CMK (cell line): ENCODE measurements at regions not wholly inside any gene's neighbourhood (a gene's known extent, or its start where the extent isn't known, plus 50 kb on each side); places are given as distances from the start of the nearest gene placed in this dataset.
"Not testable (repeated sequence)": the region's sequence is repeated elsewhere in the genome, so short reads cannot be mapped to it uniquely, and the experiment has no call there.

Experiments used
- DNase-seq: peaks from one replicate; pipeline ENCODE4 v3.0.0-alpha.2; 2010; ENCODE audit warnings: low read depth

- DNase-seq: no peak
These were observed 160.1 kb upstream of the DAP start for GRCh38 chr5:10921160-10921559.

- DNase-seq: no peak
These were observed 159.4 kb upstream of the DAP start for GRCh38 chr5:10920400-10920799.

DNA sequence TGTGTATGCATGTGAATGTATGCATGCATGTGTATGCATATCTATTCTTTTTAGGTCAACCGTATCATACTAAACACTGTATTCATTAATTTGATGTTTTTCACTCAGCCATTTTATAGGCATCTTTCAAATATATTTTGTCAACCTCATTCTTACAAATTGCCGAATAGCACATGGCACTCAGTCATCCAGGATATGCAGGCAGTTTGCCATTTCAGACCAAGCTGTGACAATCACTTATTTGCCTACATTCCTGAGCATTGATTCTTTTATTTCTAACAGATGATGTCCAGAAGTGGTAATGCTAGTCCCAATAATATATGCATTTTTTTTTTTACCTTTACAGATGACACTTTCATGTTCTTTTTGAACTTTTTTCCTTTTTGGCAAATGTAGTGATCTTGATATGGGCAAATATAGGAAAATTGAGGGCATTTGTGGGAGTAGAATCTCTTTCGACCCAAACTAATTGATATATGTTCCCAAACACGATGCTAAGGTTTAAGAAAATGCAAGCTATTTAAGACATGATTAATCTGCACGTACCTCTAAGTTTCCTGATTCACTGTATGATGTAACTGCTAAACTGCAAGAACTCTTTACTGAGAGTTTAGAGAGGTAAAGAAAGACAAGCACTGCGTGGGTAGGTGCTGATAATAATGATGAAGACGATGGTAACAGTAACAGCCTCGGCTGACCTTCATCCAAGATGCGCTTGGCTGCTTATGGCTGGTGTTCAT, 153.9 kb upstream of the DAP start:
- no peak for DNase-seq

DNA sequence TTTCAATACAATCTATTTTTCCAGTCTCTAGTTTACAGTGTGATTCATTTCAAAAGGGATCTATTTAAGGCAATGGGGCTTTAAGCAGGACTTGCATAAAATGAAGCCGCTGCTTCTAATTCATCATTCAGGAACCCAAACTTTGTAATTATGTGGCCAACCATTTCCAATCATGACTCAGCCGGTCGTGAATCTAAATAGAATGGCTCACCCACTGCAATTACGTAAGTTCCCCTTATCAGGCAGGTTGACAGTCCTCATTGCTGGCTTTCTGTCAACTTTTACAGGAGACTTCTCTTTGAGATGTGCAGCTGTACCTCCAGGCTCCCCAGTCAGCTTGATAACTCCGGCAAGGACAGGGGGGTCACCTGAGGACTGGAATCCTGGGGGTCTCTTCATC, 152.8 kb upstream of the DAP start:
- DNase-seq: no peak

- DNase-seq: no peak
These were observed 152.3 kb upstream of the DAP start for GRCh38 chr5:10913181-10913810.

DNA sequence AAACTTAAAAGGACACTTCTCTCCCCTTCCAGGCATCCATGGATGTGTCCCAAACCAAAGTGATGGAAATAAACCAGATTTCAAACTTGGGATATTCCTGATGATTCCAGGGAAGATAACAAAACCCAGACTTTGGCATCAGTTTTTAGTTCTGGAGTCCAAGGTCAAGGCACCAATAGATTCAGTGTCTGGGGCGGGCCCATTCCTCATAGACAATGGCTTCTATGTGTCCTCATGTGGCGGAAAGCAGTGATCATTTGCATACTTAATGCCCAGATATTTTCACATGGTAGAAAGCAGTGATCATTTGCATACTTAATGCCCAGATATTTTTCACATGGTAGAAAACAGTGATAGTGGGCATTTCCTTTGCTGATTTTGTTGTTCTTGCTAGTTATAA, 151.4 kb upstream of the DAP start:
- no peak for DNase-seq

- no peak for DNase-seq
These were observed 149.2 kb upstream of the DAP start for GRCh38 chr5:10910261-10910660.

- DNase-seq: no peak
These were observed 143.9 kb upstream of the DAP start for GRCh38 chr5:10904862-10905432.

DNA sequence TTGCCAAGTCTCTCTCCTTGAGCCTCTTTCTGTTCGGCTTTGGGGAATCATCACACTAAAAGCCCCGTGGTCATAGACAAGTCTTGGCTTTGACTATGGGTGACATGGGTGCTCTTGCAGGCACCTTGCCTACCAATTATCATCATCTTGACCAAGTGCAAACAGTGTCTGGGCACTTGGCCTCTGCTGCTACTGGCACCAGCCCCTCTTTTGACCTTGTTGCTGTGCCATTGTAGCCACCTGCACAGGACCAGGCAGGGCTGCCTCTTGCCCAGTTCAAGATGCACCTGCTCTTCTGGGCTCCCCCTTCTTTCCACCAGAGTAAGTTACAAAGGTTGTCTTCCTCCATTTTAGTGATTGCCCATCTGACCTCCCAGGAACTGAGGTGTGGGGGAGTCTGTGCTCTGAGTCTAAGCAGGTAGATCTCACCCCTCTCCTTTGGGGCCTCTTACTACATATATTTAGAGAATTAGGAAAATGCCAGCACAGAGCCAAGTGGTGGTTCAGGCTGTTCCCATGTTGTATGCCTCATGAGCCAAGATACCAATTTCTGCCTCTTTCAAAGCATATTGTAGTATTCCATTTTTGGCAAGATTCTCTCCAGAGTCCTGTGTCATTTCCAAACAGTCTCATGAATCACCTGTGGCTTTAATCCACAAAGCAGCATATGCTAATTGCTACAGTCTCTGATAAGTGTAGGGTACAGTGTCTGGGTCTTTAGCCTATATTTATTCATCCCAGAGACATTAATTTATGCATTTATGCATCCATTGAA, 142.9 kb upstream of the DAP start:
- no peak for DNase-seq

- no peak for DNase-seq
These were observed 141.1 kb upstream of the DAP start for GRCh38 chr5:10902145-10902544.

DNA sequence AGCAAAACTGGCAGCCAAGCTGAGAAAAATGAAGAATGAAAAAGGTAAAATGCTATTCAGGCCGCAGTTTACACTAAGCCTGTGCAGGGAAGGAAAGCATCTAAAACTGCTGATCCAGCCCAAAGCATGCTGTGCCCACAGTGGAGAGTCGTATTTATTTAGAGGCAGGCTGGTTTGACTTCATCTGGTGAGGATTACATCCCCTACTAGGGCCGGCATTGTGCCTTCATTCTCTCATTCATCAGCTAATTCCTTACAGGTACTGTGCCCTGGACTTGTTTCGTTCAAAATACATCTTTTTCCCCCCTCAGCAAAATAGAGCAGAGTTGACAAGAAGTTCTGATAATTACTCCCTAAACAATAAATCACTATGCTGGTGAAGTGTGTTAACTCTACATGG, 137.5 kb upstream of the DAP start:
- no peak for DNase-seq

- no peak for DNase-seq
These were observed 135.0 kb upstream of the DAP start for GRCh38 chr5:10896016-10896415.

DNA sequence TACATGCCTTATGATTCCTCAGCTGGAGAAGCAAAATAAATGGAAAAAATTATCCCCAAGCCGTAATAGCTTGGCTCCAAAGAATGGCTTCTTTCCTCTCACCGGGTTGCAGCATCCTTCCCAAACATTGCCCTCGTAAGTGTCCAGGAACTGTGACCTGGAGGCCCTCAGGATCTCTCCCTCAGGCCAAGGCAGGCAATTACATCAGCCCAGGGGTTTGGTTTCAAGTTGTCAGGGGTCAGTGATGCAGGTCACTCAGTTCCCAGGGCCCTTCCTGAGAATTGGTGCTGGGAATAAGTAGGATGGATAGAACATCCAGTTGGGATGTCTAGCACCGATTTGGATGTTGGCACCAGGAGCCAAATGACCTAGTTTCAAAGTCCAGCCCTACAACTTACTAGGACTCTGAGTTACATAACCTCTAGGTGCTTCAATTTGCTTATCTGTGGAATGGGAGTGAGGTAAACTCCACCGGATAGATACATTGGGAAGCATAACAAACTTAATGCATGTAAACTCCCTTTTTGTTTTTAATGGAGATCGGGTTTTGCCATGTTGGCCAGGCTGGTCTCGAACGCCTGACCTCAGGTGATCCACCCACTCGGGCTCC, 133.5 kb upstream of the DAP start:
- no peak for DNase-seq

GRCh38 chr5:10892911-10893215, 131.8 kb upstream of the DAP start:
- no peak for DNase-seq

DNA sequence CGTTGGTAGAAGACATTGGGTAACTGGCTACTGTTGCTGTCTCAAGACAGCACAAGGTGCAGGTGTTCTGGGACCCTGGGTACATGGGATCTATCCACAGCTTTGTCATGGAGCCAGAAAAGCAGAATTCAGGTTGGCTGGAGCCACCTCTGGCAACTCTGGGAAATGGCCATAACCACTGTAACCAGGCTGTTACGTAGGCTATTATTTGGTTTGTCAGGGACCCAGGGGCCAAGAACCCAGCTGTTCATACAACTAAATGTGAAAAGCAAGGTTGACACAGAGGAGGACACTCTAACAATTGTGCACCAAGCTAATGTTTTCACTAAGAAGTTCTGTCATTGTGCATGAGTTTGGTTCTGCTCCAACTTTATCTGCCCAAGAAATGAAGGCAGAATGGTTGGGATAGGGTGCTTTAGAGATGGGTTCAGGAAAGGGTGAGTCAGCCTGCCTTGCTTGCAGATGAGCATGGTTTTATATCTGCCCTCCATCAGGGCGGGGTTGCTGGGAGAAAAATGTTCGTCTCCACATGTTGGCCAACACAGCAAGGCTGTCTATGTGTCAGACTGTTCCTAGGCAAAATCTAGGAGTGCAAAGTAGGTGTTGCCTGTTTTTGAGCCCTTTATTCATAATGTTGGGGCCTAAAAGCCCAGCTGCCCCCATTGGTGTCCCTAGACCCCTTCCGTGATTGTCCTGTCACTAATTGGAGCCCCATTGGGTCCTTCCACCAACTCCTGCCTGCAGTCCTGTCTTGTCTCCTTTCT, 131.3 kb upstream of the DAP start:
- DNase-seq: no peak

DNA sequence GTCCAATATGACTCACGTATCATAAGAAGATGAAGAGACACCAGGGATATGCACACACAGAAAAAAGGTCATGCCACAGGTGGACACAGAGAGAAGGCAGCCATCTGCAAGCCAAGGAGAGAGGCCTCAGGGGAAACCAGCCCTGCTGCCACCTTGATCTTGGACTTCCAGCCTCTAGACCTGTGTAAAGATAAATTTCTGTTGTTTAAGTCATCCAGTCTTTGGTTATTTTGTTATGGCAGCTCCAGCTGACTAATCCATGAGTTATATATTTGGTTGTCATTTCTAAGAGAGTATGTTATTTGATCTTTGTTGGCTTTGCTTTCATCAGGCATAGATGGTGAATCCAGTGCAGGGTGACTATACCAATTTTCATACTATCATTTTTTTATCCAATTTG, 130.2 kb upstream of the DAP start:
- DNase-seq: no peak

DNA sequence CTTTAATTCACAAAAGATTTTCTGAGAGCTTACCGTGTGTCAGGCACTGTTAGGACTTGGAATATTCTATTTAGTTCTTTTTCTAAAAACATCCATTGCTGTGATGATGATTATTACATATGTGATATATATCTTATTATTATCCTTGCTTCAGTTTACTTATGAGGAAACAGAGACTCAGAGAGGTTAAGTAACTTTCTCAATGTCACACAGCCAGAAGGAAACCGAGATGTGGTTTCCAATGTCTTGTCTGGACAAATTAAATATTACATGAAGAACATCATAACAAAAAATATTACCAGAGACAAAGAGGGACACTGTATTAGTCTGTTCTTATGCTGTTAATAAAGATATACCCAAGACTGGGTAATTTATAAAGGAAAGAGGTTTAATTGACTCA, 125.5 kb upstream of the DAP start:
- DNase-seq: no peak

- DNase-seq: no peak
These were observed 124.0 kb upstream of the DAP start for GRCh38 chr5:10885026-10885425.

DNA sequence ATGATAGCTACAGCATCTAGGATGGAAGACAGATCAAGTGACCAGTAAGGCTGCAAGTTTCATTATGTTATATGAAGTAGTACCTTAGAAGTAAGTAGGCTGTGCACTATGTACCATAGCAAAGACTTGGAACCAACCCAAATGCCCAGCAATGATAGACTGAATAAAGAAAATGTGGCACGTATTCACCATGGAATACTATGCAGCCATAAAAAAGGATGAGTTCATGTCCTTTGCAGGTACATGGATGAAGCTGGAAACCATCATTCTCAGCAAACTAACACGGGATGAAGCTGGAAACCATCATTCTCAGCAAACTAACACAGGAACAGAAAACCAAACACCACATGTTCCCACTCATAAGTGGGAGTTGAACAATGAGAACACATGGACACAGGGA, 122.9 kb upstream of the DAP start:
- DNase-seq: not testable (repeated sequence)

GRCh38 chr5:10880934-10881333, 119.9 kb upstream of the DAP start:
- DNase-seq: no peak

DNA sequence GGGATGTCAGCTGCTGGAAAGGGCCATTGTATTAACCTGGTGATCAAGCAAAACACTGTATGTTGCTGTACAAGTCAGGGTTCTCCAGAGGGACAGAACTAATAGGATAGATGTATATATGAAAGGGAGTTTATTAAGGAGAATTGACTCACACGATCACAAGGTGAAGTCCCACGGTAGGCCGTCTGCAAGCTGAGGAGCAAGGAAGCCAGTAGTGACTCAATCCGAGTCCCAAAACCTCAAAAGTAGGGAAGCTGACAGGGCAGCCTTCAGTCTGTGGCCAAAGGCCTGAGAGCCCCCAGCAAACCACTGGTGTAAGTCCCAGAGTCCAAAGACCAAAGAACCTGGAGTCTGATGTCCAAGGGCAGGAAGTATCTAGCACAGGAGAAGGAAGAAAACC, 116.0 kb upstream of the DAP start:
- not testable (repeated sequence) for DNase-seq
